ENCODE measurements at regions not wholly inside any gene's neighbourhood (a gene's known extent, or its start where the extent isn't known, plus 50 kb on each side); places are given as distances from the start of the nearest gene placed in this dataset.

DNA sequence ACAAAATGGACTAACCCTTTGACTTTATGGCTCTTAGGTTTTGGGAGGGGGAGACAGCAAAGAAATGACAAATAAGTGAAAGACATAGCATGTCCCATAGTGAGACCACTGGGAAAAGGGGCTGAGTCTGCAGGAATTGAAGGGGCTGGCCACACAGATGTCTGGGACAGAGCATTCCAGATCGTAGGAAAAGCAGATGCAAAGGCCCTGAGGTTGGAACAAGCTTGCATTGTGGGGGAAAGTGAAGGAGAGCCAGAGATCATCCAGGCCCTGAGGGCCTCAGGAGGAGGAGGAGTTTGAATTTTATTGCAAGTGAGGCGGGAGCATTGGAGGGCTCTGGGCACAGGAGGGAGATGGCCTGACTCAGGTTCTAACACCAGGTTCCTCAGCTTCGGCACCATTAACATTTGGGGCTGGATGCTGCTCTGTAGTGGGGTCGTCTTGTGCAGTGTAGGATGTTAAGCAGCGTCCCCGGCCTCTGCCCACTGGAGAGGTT is 97.5 kb downstream of the CEBPB start:
- TF ChIP-seq, protein P1, sequence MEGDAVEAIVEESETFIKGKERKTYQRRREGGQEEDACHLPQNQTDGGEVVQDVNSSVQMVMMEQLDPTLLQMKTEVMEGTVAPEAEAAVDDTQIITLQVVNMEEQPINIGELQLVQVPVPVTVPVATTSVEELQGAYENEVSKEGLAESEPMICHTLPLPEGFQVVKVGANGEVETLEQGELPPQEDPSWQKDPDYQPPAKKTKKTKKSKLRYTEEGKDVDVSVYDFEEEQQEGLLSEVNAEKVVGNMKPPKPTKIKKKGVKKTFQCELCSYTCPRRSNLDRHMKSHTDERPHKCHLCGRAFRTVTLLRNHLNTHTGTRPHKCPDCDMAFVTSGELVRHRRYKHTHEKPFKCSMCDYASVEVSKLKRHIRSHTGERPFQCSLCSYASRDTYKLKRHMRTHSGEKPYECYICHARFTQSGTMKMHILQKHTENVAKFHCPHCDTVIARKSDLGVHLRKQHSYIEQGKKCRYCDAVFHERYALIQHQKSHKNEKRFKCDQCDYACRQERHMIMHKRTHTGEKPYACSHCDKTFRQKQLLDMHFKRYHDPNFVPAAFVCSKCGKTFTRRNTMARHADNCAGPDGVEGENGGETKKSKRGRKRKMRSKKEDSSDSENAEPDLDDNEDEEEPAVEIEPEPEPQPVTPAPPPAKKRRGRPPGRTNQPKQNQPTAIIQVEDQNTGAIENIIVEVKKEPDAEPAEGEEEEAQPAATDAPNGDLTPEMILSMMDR (IDR thresholded peaks at IDR 0.05; ENCODE audit: low read length) = no peak
- TF ChIP-seq EZH2phosphoT487 (IDR thresholded peaks at IDR 0.05; ENCODE audit: low read length) (no peak), EZH2 (optimal IDR thresholded peaks at IDR 0.05; ENCODE audit: low read depth, low read length) (no peak)
- no peaks in the 10 kb centered on the region for H3K4me1 ChIP-seq (ENCODE audit: low read length)
- H3K79me2 ChIP-seq (ENCODE audit: low read length) = no peaks in the 10 kb centered on the region
- H3K4me3 ChIP-seq (ENCODE audit: low read length) = no peak overlapping the region
- no peaks in the 10 kb centered on the region for H3K36me3 ChIP-seq (replicated peaks; ENCODE audit: insufficient read depth, low read length)
- H2AFZ ChIP-seq (ENCODE audit: low read length) = no peak overlapping the region
- no peaks in the 10 kb centered on the region for H4K20me1 ChIP-seq (ENCODE audit: insufficient read depth, low read length)
- H3K27me3 ChIP-seq (replicated peaks; ENCODE audit: insufficient read depth, low read length) = peaks cover 92% of the 10 kb centered on the region
- H3K27ac ChIP-seq (ENCODE audit: low read length) = no peak overlapping the region
- no peak overlapping the region for H3K4me2 ChIP-seq (ENCODE audit: low read depth, low read length)
- H3K9me3 ChIP-seq (replicated peaks; ENCODE audit: insufficient read depth, low read length) = no peaks in the 10 kb centered on the region
- no peaks in the 10 kb centered on the region for H3K9me2 ChIP-seq (replicated peaks; ENCODE audit: insufficient read depth, low read length)
- no peaks in the 10 kb centered on the region for H3F3A ChIP-seq (ENCODE audit: insufficient read depth, low read length)
- no peak for DNase-seq
- no peak overlapping the region for H3K9ac ChIP-seq (ENCODE audit: low read length)

DNA sequence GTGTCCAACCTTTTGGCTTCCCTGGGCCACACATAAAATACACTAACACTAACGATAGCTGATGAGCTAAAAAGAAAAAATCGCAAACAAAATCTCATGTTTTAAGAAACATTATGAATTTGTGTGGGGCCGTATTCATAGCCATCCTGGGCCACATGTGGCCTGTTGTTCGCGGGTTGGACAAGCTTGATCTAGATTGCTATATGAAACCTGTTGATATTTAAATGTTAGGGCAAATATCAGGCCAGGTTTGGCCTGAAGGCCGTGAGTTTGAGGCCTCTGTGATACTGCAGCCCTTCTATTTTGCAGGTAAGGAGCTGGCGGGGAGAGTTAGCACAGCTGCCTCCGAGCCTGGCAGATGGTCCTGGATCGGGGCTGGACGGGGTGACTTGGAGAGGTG is 99.0 kb downstream of the CEBPB start:
- Histone ChIP-seq H4K20me1 (ENCODE audit: insufficient read depth, low read length) (no peaks in the 10 kb centered on the region), H3K4me3 (ENCODE audit: low read length) (no peak overlapping the region), H3K27me3 (replicated peaks; ENCODE audit: insufficient read depth, low read length) (peaks cover 92% of the 10 kb centered on the region), H3K4me1 (ENCODE audit: low read length) (no peaks in the 10 kb centered on the region), H3K4me2 (ENCODE audit: low read depth, low read length) (no peak overlapping the region), H2AFZ (ENCODE audit: low read length) (no peak overlapping the region), H3K36me3 (replicated peaks; ENCODE audit: insufficient read depth, low read length) (no peaks in the 10 kb centered on the region), H3K9me2 (replicated peaks; ENCODE audit: insufficient read depth, low read length) (no peaks in the 10 kb centered on the region), H3K9me3 (replicated peaks; ENCODE audit: insufficient read depth, low read length) (no peaks in the 10 kb centered on the region), H3K79me2 (ENCODE audit: low read length) (no peaks in the 10 kb centered on the region), H3K27ac (ENCODE audit: low read length) (no peak overlapping the region), H3K9ac (ENCODE audit: low read length) (no peak overlapping the region), H3F3A (ENCODE audit: insufficient read depth, low read length) (no peaks in the 10 kb centered on the region)
- TF ChIP-seq EZH2phosphoT487 (IDR thresholded peaks at IDR 0.05; ENCODE audit: low read length) = no peak
- TF ChIP-seq, protein P1 (IDR thresholded peaks at IDR 0.05; ENCODE audit: low read length) = no peak
- no peak for TF ChIP-seq EZH2 (optimal IDR thresholded peaks at IDR 0.05; ENCODE audit: low read depth, low read length)
- DNase-seq = no peak

DNA sequence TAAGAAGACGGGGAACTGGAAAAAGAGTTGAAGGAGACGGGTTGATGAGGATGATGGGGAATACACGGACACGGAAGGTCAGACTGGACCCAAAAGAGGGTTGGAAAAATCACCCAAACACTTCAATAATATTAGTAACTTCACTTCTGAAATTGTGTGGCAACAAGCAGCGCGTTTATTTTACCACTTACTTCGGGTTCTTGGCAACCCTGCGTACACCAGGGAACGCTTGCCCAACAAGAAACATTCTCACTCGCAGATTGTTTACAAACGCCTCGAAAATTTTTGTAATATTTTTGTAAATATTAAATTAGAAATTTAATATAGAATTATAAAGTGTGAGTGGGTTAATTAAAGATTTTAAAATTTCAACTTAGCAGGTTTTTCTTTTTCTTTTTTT is 99.5 kb downstream of the CEBPB start:
- H3K9ac ChIP-seq (ENCODE audit: low read length) = no peak overlapping the region
- no peaks in the 10 kb centered on the region for H3F3A ChIP-seq (ENCODE audit: insufficient read depth, low read length)
- no peaks in the 10 kb centered on the region for H3K79me2 ChIP-seq (ENCODE audit: low read length)
- no peaks in the 10 kb centered on the region for H4K20me1 ChIP-seq (ENCODE audit: insufficient read depth, low read length)
- H2AFZ ChIP-seq (ENCODE audit: low read length) = no peak overlapping the region
- no peak overlapping the region for H3K4me3 ChIP-seq (ENCODE audit: low read length)
- peaks cover 92% of the 10 kb centered on the region for H3K27me3 ChIP-seq (replicated peaks; ENCODE audit: insufficient read depth, low read length)
- H3K9me2 ChIP-seq (replicated peaks; ENCODE audit: insufficient read depth, low read length) = no peaks in the 10 kb centered on the region
- TF ChIP-seq EZH2phosphoT487 (IDR thresholded peaks at IDR 0.05; ENCODE audit: low read length) = no peak
- TF ChIP-seq EZH2 (optimal IDR thresholded peaks at IDR 0.05; ENCODE audit: low read depth, low read length) = no peak
- TF ChIP-seq, protein P1 (IDR thresholded peaks at IDR 0.05; ENCODE audit: low read length) = no peak
- H3K36me3 ChIP-seq (replicated peaks; ENCODE audit: insufficient read depth, low read length) = no peaks in the 10 kb centered on the region
- DNase-seq = no peak
- no peak overlapping the region for H3K27ac ChIP-seq (ENCODE audit: low read length)
- no peak overlapping the region for H3K4me2 ChIP-seq (ENCODE audit: low read depth, low read length)
- H3K4me1 ChIP-seq (ENCODE audit: low read length) = no peaks in the 10 kb centered on the region
- no peaks in the 10 kb centered on the region for H3K9me3 ChIP-seq (replicated peaks; ENCODE audit: insufficient read depth, low read length)
